Caco-2 (cell line): ENCODE measurements at regions not wholly inside any gene's neighbourhood (a gene's known extent, or its start where the extent isn't known, plus 50 kb on each side); places are given as distances from the start of the nearest gene placed in this dataset.

Experiments
- BruUV-seq: library from RNA; stranded (reverse); fragments of 400-500 nt; replicated peaks from 2 replicates; lab custom pipeline; 2021; lab: Mats Ljungman, UMichigan
- CTCF ChIA-PET: fragments of 300-600 bp; sonication (Branson Sonifier 250); formaldehyde crosslinking; loops from one replicate; lab custom pipeline; 2022; ENCODE audit warnings: antibody characterized with exemption; lab: Charles Lee
- POLR2A ChIA-PET: fragments of 300-600 bp; sonication (Branson Sonifier 250); formaldehyde crosslinking; loops from one replicate; lab custom pipeline; 2022; ENCODE audit warnings: antibody characterized with exemption; lab: Charles Lee
- DNase-seq, 2 experiments: peaks; one replicate each; pipeline versions ENCODE4 v3.0.0 to v3.0.0-alpha.2; 2020 to 2022
- H3K27me3 ChIP-seq: replicated peaks from 2 replicates; pipeline ENCODE4 v1.6.0; 2011; ENCODE audit warnings: low read length; ENCODE audit not compliant: control insufficient read depth, insufficient read depth
- H3K36me3 ChIP-seq: 2 replicates; pipeline ENCODE4 v1.5.1; 2011; ENCODE audit warnings: low read length; ENCODE audit not compliant: control insufficient read depth, insufficient read depth
- H3K4me1 ChIP-seq: fragments of 250-450 bp; sonication (Bioruptor Pico); 2 replicates; pipeline ENCODE4 v1.5.1; 2020; ENCODE audit warnings: mild to moderate bottlenecking
- H3K4me3 ChIP-seq: 2 replicates; pipeline ENCODE4 v1.5.1; 2011; ENCODE audit warnings: low read depth, mild to moderate bottlenecking, control low read depth, low read length
- H3K9me3 ChIP-seq: fragments of 250-450 bp; sonication (Bioruptor Pico); 2 replicates; pipeline ENCODE4 v1.5.1; 2020; ENCODE audit warnings: mild to moderate bottlenecking, moderate library complexity
- H3K27ac Mint-ChIP-seq: one replicate; pipeline ENCODE4 v1.8.0; 2022; ENCODE audit warnings: mixed read lengths; ENCODE audit not compliant: unreplicated experiment
- H3K27me3 Mint-ChIP-seq: one replicate; pipeline ENCODE4 v1.8.0; 2022; ENCODE audit warnings: mixed read lengths; ENCODE audit not compliant: insufficient read depth, unreplicated experiment
- H3K36me3 Mint-ChIP-seq: one replicate; pipeline ENCODE4 v1.8.0; 2022; ENCODE audit warnings: mild to moderate bottlenecking, mixed read lengths; ENCODE audit not compliant: insufficient read depth, unreplicated experiment
- H3K4me1 Mint-ChIP-seq: one replicate; pipeline ENCODE4 v1.8.0; 2022; ENCODE audit warnings: low read depth, mixed read lengths; ENCODE audit not compliant: unreplicated experiment
- H3K4me3 Mint-ChIP-seq: one replicate; pipeline ENCODE4 v1.8.0; 2022; ENCODE audit warnings: mild to moderate bottlenecking, moderate library complexity, mixed read lengths; ENCODE audit not compliant: unreplicated experiment
- H3K9me3 Mint-ChIP-seq: one replicate; pipeline ENCODE4 v1.8.0; 2022; ENCODE audit warnings: mixed read lengths; ENCODE audit not compliant: unreplicated experiment
- CTCF ChIP-seq, 2 experiments: fragments of 200-600 bp in 1 of 2; IDR thresholded peaks; 1 replicate in 1 of 2; 2 replicates in 1 of 2; pipeline versions ENCODE4 v1.5.1 to v1.8.0; 2011 to 2022; ENCODE audit warnings: antibody characterized with exemption in 1 of 2, control low read depth in 1 of 2, inconsistent platforms in 1 of 2, low read depth in 1 of 2, low read length in 1 of 2, mild to moderate bottlenecking in 1 of 2, moderate library complexity in 1 of 2; ENCODE audit not compliant: insufficient read depth in 1 of 2, severe bottlenecking in 1 of 2, unreplicated experiment in 1 of 2
- intact Hi-C: fragments of 100-400 bp; cut with micrococcal nuclease; formaldehyde crosslinking; loops from one replicate; pipeline ENCODE4 v1.10.0; 2022; ENCODE audit not compliant: unreplicated experiment

GRCh38 chr20:11761497-11761896 lies 156.2 kb upstream of the BTBD3 start:
- Histone ChIP-seq H3K4me1 (0 out of 2 replicates have a peak, but pooled peaks cover 9% of the 10 kb centered on the region), H3K4me3 (no peak overlapping the region), H3K9me3 (0 out of 2 replicates have a peak, but pooled peaks cover 2% of the 10 kb centered on the region), H3K27me3 (no peaks in the 10 kb centered on the region), H3K36me3 (no peaks in the 10 kb centered on the region)
- H3K4me3 Mint-ChIP-seq, result no peak overlapping the region
- TF ChIP-seq CTCF (IDR thresholded peaks at IDR 0.05; ENCODE audit: insufficient read depth in 1 of 2, low read depth in 1 of 2, low read length in 1 of 2, severe bottlenecking in 1 of 2, unreplicated experiment in 1 of 2), result no peak
- no peaks in the 10 kb centered on the region for H3K36me3 Mint-ChIP-seq
- H3K27me3 Mint-ChIP-seq, result no peaks in the 10 kb centered on the region
- intact Hi-C loops, result no loop called here
- no peaks in the 10 kb centered on the region for H3K9me3 Mint-ChIP-seq
- POLR2A ChIA-PET, result no interaction called here
- BruUV-seq, result no TSS peak
- DNase-seq, result no peak
- peaks cover 7% of the 10 kb centered on the region for H3K4me1 Mint-ChIP-seq
- no peak overlapping the region for H3K27ac Mint-ChIP-seq
- CTCF ChIA-PET, result no interaction called here

GRCh38 chr20:11766961-11767360 lies 150.7 kb upstream of the BTBD3 start:
- Histone ChIP-seq H3K36me3 (no peaks in the 10 kb centered on the region), H3K9me3 (0 out of 2 replicates have a peak, but pooled peaks cover 2% of the 10 kb centered on the region), H3K4me3 (no peak overlapping the region), H3K4me1 (0 out of 2 replicates have a peak, but pooled peaks cover 9% of the 10 kb centered on the region), H3K27me3 (no peaks in the 10 kb centered on the region)
- POLR2A ChIA-PET, result no interaction called here
- H3K36me3 Mint-ChIP-seq, result no peaks in the 10 kb centered on the region
- intact Hi-C loops, result no loop called here
- peaks cover 7% of the 10 kb centered on the region for H3K4me1 Mint-ChIP-seq
- H3K4me3 Mint-ChIP-seq, result no peak overlapping the region
- BruUV-seq, result no TSS peak
- no peak for TF ChIP-seq CTCF (IDR thresholded peaks at IDR 0.05; ENCODE audit: insufficient read depth in 1 of 2, low read depth in 1 of 2, low read length in 1 of 2, severe bottlenecking in 1 of 2, unreplicated experiment in 1 of 2)
- H3K27me3 Mint-ChIP-seq, result peaks cover 2% of the 10 kb centered on the region
- CTCF ChIA-PET, result no interaction called here
- no peak overlapping the region for H3K27ac Mint-ChIP-seq
- DNase-seq, result no peak
- H3K9me3 Mint-ChIP-seq, result no peaks in the 10 kb centered on the region

DNA sequence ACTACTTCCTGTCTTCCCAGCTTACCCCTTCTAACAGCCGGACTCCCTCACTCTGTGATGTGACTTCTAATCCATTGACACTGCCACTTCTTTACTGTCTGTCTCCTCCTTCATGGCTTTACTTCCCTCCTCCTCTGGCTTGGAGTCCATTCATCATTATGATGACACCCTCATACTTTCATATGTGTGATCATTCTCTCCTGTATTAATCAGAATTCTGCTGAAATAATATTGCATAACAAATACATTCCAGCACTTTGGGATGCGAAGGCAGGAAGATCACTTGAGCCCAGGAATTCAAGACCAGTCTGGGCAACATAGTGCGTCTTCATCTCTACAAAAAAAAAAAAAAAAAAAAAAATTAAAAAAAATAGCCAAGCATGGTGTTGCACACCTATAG lies 147.9 kb upstream of the BTBD3 start:
- H3K9me3 ChIP-seq, result no peaks in the 10 kb centered on the region; the same call in 1 of the 2 replicates
- DNase-seq, result no peak
- CTCF ChIA-PET, result no interaction called here
- intact Hi-C loops, result no loop called here
- no TSS peak for BruUV-seq
- no peak for TF ChIP-seq CTCF (IDR thresholded peaks at IDR 0.05; ENCODE audit: insufficient read depth in 1 of 2, low read depth in 1 of 2, low read length in 1 of 2, severe bottlenecking in 1 of 2, unreplicated experiment in 1 of 2)
- H3K4me3 ChIP-seq, result no peak overlapping the region
- Mint-ChIP-seq H3K27ac (no peak overlapping the region), H3K36me3 (no peaks in the 10 kb centered on the region), H3K4me1 (peaks cover 3% of the 10 kb centered on the region), H3K9me3 (no peaks in the 10 kb centered on the region), H3K27me3 (peaks cover 2% of the 10 kb centered on the region), H3K4me3 (no peak overlapping the region)
- H3K36me3 ChIP-seq, result no peaks in the 10 kb centered on the region
- H3K4me1 ChIP-seq, result 0 out of 2 replicates have a peak, but pooled peaks cover 5% of the 10 kb centered on the region
- POLR2A ChIA-PET, result no interaction called here
- no peaks in the 10 kb centered on the region for H3K27me3 ChIP-seq
